Stimulated activated CD8-positive, alpha-beta memory T cell treated with anti-CD3 and anti-CD28 coated beads, Interleukin-4, amount 100 ng/mL, for 48 hours (primary cell): ENCODE measurements at regions not wholly inside any gene's neighbourhood (a gene's known extent, or its start where the extent isn't known, plus 50 kb on each side); places are given as distances from the start of the nearest gene placed in this dataset.

Experiments used
- DNase-seq: peaks from one replicate; pipeline ENCODE4 v3.0.0-alpha.2; 2020

DNA sequence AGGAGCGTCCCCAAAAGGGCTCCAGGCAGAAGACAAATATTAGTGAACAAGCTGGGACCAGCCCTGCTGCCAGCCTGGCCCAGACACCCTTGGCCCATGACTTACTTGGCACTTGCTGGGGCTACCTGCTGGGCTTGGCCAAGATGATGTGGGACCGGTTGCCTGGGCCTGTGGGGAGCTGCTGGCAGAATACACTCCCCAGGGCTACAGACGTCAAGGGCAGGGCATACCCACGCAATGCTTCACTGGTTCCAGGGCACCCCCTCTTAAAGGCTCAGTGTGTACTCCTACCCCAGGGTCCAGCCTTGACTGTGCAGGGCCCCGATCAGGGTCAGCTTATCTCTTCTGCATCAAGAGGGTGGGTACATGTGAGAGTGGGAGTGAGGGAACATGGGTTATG, 106.5 kb upstream of the SLC2A1 start:
- no peak for DNase-seq

DNA sequence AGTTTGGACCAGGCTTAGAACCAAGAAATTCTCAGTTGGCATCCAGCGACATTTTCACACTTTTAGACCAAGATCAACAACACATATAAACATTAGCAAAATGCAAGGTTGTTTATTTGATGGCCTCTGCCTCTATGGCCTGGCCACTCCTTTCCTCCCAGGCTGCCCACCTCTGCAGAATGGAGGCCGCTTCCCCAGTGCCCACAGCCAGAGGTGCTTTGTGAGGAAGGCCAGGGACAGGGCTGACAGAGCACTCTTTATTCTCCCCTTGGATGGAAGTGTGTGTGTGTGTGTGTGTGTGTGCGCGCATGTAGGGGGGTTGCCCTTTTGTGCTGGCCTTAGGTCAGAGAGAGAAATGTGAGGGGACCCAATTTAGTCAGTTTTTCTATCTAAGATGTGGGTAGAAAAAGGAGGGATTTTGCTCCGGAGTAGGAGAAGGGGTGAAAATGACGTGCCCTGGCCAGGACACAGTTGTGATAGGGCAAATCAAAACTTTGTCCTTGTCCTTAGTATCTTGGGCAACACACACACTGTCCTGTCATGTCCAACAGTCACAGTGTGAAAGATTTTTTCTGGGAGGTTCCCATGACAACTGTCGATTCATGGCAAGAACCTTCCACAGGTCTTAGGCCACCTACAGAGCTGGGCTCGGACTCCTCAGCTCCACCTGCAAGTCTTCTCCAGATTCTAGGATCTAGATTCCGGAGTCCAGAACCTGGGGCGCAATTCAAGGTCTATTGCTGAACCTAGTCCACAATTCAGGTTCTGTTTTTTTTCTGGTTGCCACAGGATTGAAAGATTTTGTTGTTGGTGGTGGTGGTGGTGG, 104.9 kb upstream of the SLC2A1 start:
- DNase-seq, result no peak

DNA sequence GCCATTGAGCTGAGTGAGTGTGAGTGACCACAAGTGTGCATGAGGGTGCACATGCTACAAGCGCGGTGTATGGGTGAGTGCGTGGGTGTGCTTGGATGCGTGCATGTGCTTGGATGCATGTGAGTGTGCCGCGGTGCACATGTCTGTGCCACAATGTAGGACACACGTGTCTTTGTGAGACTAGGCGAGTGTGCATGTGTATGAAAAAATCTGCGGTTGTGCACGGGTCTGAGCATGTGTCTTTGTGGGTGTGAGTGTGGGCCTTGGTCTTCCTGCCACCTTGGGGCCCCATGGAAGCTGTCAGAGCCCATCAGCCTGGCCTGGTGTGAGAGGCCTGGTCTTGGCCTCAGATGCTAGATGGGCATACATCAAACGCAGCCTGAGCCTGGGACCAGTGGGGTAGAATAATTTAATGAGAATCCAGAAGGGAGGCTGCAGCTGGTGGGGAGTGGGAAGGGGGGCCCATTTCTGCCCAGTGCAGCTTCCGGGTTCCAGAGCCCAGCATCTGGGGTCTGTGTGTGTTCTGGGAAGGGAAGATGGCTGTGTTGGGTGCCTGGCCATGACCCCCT, 103.9 kb upstream of the SLC2A1 start:
- no peak for DNase-seq

DNA sequence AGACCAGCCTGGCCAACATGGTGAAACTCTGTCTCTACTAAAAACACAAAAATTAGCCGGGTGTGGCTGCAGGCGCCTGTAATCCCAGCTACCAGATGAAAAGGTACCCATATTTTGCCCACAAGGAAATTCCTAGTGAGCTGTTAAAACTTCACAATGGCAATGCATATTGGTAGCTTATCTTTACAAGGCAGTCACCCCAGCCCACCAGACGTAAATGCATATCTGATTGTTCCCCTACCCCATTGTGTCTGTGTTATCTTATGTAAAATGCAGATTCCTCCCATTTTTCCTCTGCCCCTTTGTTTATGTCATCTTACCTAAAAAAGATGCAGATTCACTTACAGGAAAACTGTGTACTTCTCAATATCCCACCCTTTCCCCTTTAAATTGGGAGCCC, 103.1 kb upstream of the SLC2A1 start:
- no peak for DNase-seq

DNA sequence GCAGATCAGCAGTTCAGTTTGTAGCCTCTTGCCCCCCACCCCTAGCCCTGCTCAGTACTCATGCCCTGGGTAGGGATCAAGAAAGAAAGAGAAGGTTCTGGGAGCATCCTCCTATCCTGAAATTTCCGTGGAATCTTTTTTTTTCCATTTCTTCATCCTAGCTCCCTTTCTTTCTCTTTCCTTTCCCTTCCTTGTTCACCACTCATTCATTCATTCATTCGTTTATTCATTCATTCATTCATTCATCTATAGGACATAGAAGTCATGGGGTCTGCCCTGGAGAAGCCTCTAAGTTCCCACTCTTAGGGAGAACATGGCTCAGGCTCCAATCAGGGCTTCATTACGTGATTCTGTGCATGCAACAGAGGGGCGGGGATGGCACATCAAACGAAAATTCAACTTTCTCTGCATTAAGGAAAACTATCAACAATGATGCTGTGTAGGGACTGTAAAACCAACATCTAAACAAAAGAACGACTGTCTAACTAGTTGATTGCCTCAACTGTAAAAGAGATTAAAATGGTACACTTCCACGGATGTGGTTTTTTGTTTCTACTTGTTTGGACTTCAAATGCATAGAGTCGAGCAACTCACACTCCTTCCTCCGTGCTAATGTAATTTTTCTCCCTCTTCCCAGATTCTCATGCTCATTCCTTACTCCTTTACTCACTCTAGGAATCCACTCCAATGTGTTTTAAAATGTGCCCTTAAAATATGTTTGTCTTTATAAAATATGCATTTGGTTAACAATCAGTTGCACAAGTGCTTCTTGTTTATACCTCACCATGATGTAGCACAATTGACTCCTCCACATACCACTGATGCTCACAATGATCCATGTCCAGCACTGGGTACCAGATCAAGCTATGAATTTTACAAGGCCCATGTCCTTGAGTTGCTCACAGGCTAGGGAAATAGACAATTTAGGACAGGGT, 101.2 kb upstream of the SLC2A1 start:
- DNase-seq, result no peak

DNA sequence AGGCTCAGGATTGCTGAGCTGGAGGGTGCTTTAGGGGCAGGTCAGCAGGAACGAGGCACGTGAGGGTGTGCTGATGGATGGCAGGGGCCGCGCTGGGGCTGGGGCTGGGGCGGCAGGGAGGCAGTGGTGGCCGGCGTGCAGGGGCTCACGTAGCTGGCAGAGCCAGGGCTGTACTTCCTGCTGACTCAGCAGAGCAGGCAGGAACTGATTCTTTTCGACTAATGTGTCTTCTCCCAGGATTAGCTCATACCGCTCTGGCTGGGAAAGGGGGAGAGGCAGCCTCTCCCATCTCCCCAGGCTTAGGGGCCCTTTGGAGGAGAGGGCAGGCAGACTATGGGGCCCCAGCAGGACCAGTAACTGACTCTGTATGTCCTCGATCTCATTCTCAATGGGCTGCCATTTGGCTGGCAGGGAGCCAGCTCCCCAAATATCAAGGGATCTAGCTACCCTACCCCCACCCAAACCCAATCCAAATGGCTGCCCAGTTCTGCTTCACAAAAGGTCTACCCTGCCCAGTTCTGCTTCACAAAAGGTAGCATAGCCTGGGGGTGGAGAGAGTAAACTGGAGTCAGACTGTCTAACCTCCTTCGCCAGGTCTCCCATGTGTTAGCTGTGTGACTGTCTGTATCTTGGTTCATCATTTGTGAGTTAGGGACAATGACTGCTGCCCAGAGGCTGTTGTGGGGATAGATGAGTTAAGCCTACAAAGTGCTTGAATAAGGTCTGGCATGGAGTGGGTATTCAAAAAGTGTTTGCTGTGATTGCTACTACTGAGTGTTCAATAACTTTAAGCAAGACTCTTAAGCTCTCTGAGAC, 100.1 kb upstream of the SLC2A1 start:
- peak; percentile 48 for DNase-seq

DNA sequence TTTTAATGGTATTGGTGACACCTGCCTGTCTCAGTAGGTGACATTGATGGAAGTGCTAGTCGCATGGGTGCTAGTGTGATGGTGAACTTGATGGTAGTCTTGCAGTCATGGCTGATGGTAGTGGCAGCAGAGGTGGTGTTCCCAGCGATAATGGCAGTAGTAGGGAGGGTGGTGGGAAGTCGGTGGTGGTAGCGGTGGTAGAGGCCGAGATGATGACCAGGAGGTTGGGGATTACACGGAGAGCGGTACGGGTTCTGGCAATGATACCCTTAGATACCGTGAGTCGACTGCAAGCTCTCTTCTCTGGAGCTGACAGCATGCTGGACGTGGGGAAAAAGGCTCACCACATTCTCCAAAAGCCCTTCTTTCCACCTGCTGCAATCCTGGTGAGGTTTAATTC, 99.4 kb upstream of the SLC2A1 start:
- no peak for DNase-seq

DNA sequence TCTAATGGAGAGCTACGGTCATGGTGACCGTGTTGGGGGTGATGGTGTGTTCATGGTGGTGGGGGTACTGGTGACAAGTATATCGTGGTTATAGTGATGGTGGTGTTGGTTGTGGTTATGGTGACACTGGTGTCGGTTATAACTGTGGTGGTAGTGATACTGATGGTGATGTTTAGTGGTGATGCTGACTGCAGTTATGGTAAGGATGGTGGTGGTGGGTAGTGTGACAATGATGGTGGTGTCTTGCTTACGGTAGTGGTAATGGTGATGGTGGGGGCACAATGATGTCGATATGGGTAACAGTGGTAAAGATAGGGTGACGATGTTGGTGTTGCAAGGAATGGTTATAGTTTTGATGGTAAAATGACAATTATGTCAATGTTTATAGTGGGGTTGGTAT, 98.9 kb upstream of the SLC2A1 start:
- no peak for DNase-seq

DNA sequence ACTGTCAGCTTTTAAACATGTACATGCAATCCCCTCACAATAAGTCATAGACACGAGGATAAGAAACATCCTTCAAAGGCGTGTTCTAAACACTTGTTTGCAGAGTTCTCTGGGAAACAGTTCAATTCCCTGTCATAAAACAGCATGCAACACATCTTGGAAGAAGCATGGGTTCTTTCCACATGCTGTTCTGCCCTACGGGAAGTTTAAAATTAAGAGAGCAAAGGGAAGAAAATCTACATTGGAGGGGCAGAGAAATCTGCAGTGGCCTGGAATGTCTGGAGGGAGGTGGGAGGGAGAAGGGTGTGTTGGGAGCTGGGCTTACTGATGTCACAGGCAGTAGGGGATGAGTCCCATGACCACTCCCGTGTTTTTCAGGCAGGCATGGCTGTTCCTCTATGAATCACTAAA, 98.3 kb upstream of the SLC2A1 start:
- no peak for DNase-seq

DNA sequence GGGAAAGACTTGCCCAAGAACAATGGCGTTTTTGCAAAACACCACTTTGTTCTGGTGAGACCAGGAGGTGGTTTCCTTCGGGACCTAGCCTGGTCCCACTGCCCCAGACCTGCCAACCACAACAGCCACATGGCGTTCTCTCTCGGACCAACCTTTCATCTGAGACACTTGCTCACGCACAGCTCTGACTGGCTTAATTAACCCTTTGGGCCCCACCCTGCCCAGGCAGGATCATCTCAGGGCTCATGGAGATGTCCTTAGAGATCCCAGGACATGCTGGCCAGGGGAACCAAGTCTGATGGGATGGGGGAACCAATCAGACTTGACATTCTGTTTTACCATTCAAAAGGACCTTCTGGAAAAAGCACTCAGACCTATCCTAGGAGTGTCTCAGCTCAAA, 97.8 kb upstream of the SLC2A1 start:
- DNase-seq, result no peak

DNA sequence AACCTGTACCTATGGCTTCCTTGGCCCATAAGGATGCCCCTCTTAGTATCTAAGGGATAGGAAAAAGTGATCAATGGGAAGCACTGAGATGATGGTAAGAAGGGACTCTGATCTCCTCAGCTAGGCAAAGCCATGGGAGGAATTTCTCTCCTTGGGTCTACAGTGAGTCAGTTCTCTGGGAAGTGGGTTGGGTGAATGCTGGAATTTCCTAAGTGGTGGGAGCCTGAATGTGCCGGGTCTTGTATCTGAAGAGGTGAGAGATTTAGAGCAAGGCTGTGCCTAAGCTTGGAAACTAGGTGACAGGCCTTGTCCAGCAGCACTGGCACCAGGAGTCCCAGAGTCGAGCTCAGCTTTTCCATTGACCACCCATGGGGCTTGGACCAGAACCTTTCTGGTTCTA, 96.3 kb upstream of the SLC2A1 start:
- DNase-seq, result no peak

DNA sequence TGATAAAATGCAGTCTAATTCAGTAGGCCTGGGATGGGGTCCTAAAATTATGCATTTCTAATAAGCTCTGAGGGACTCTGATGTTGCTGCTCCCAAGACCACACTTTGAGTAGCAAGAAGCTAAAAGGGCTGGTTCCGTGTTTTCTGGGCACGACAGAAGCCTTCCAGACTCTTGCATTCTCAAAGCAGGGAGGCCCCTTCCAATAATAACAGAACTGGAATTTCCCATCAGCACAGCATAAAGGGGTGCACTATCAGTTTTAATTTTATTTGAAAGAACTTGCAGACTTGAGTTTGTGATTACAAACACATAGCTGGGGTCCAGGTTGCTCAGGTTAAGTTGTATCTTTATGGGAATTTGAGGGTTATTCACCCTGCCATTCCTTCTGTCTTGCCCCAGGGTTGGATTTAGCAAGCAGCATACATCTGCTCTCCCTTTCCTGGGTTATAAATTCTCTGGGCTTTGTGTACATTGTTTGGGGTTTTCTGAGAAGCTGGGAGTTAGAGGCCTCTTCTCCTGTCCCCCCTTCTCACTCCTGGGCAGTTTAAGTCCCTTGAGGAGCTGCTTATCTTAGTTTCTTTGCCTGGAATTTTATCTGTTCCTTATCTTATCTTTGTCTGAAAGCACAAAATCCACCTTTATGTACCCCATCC, 94.2 kb upstream of the SLC2A1 start:
- DNase-seq, result no peak

DNA sequence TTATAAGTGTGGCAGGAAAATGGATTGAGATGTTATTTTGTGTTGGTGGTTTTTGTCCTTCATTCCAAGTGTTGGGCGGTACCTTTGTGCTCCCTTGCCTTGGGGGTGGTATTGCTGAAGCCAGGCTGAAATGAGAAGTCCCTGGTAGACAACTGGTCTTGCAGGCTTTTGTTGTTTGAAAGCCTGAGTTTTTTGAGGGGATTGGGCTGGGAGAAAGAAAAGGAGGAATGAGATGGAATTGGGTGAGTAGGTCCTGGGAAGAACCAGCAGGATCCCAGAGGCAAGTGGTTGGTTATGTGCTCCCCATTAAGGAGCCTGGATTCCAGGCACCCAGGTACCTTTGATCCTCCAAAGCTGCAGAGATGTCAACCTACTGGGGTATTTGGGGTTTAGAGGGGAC, 93.7 kb upstream of the SLC2A1 start:
- DNase-seq, result no peak

DNA sequence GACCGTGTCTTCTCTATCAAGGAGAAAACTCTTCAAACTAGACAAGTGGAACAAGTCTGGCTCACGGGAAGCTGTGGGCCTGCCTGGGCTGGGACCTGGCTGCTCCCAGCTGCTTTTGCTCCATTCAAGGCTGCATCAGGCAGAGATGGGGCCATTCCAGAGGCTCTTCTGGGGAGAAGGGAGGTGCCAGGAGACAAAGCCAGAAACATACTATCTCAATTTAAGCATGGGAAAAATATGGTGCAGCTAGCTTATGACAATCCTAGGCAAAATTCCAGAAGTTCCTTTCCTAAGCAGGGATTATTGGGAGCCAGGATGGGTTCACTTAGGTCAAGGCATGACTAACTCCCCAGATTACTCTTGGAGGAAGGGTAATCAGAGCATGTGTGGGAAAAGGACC, 90.8 kb upstream of the SLC2A1 start:
- DNase-seq, result no peak

DNA sequence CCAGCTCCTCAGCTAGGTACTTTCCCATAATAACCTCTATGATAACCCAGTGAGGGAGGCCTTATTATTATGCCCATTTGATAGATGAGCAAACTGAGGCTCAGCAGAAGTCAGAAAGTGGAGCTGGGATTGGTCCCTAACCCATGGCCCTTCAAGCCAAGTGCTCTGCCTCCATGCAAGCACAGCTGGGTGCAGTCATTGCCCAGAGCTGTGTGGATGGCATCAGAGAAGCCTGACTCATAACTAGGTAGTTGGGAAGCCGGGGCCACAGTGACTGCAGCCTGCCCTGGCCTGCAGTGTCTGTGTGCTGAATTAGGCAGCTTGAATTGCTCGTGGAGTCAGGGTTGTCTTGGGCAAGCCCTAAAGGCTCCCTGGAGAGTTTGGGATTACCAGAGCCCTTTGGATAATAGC, 89.9 kb upstream of the SLC2A1 start:
- no peak for DNase-seq

DNA sequence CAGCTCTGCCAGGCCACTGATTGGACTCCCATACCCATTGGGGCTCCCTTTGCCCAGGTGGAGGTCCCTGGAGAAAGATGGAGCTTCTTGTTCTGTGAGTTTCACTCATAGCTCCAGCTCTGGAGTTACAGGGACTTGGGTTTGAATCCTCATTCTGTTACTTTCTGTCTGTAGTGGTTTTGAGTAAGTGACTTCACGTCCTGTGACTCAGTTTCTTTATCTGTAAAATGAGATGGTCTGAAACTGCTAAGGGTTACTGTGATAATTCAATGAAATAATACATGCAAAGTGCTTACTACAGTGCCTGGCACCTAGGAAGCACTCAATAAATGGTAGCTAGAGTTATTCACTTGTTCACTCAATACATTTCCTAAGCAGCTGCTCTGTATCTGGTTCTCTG, 88.5 kb upstream of the SLC2A1 start:
- no peak for DNase-seq

DNA sequence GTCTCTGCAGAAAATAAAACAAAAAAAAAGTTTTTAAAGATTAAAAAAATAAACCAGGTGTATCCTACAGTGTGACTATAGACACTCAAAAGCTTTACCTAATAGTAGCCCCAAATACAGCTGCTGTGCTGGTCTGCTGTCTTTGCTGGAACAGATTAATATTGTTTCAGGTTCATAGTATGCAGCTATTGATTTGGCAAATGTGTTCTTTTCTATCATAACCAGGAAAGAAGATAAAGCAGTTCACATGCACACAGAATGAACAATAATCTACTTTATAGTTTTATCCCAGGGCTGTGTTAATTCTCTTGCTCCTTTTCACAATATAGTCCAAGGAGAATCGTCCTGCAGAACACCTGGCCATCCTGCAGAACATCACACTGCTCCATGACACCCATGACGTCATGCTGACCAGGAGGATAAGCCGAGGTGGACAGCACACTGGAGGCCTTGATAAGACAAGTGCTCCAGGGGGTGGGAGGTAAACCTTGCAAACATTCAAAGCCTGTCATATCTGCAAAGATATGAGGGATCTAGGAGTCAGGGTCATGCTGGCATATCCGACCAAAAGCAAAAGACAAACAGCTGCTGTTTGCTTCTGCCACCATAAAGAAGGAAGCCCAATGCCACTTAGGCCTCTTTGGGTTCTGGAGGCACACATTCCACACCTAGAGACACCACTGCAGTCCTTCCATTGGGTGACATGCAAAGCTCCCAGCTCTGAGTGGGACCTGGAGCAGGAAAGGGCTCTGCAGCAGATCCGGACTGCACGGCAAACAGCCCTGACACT, 86.1 kb upstream of the SLC2A1 start:
- DNase-seq, result no peak

DNA sequence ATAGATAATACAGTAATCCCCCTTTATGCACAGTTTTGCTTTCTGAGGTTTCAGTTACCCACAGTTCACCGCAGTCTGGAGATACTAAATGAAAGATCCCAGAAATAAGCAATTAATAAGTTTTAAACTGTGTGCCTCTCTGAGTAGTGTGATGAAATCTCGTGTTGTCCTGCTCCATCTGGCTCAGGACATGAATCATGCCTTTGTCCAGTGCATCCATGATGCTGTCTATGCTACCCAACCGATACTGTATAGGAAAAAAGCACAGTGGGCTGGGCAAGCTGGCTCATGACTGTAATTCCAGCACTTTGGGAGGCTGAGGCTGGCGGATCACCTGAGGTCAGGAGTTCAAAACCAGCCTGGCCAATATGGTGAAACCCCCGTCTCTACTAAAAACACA, 85.0 kb upstream of the SLC2A1 start:
- DNase-seq, result no peak

DNA sequence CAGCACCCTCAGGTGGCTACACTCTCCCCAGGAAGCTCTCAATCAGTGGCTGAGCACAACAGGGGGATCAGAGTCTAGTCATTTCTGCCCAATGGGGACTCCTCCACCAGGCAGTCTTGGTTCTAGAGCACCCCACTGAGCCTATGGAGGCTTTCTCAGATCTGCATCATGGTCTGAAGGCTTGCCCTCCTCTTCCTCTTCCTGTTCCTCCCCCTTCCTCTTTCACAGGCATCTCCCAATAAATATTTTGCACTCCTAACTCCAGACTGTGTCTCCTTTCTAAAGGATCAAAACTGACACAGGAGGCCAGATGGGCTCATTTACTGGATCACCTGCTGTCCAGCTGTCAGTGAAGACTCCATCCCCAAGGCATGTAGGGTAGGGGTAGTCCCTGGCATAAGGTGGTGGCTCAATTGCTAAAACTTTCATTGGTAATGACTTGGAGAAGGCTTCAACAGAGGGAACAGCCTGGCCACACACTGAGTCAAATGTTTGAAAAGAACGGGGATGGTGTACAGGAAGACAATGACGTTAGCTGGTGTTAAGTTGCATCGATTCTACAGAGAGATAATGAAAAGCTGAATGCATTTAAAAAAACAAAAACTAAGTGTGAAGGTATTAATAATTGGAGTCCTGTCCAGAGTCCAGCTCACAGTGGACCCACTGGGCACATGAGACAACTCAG, 84.2 kb upstream of the SLC2A1 start:
- no peak for DNase-seq

DNA sequence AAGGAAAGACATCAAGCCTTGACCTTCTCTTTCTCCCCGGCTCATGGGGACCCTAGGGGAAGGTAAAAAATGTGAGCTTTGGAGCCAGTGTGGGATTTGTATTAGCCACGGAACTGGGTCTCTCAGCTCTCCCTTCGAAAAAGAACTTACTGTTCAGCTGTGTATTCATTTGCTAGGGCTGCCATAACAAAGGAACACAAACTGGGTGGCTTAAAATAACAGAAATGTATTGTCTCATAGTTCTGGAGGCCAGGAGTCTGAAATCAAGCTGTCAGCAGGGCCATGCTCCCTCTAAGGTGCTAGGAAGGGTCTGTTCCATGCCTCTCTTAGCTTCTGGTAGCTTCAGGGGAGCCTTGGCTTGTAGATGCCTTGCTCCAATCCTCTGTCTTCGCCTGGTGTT, 83.5 kb upstream of the SLC2A1 start:
- no peak for DNase-seq

DNA sequence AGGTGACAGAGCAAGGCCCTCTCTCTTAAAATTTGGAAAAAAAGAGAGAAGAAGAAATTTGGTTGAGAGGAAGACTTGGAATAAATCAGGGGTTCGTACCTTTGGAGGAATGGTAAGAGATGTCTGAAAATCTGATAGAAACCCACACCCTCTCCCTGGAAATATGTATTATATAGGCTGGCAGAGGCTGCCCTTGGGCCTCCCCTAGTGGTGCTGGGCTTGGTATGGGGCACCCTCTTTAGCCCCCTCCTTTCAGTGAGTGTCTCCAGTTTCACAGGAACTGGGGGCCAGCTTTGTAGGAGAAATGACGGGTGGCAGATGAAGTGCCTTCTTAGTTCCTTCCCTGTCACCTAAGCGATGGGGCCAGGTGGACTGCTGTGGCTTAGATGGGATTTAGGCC, 82.9 kb upstream of the SLC2A1 start:
- DNase-seq, result no peak
